ENCODE measurements at regions not wholly inside any gene's neighbourhood (a gene's known extent, or its start where the extent isn't known, plus 50 kb on each side); places are given as distances from the start of the nearest gene placed in this dataset.
"Not testable (repeated sequence)": the region's sequence is repeated elsewhere in the genome, so short reads cannot be mapped to it uniquely, and the experiment has no call there.

- Mint-ChIP-seq H3K27me3 (ENCODE audit: low read depth) (peaks cover 1% of the 10 kb centered on the region), H3K36me3 (ENCODE audit: insufficient read depth) (no peaks in the 10 kb centered on the region), H3K4me3 (no peak overlapping the region), H3K9me3 (no peaks in the 10 kb centered on the region), H3K4me1 (ENCODE audit: low read depth) (no peaks in the 10 kb centered on the region)
- ATAC-seq (no peak), DNase-seq (no peak)
Measured at GRCh38 chr1:90354704-90355103, 359.8 kb downstream of the ZNF326 start.

GRCh38 chr1:90351019-90351418 is 356.1 kb downstream of the ZNF326 start:
- Mint-ChIP-seq H3K4me1 (ENCODE audit: low read depth) (no peaks in the 10 kb centered on the region), H3K9me3 (peaks cover 11% of the 10 kb centered on the region)
- no peak for ATAC-seq

GRCh38 chr1:90349510-90349909 is 354.6 kb downstream of the ZNF326 start:
- Mint-ChIP-seq H3K9me3 (peaks cover 14% of the 10 kb centered on the region), H3K27me3 (ENCODE audit: low read depth) (no peaks in the 10 kb centered on the region)
- ATAC-seq = no peak

More at GRCh38 chr1:90351019-90351418, 356.1 kb downstream of the ZNF326 start:
- no peak overlapping the region for H3K4me3 Mint-ChIP-seq
- H3K27me3 Mint-ChIP-seq (ENCODE audit: low read depth) = peaks cover 1% of the 10 kb centered on the region
- no peaks in the 10 kb centered on the region for H3K36me3 Mint-ChIP-seq (ENCODE audit: insufficient read depth)
- DNase-seq = no peak

GRCh38 chr1:90348934-90349333 is 354.0 kb downstream of the ZNF326 start:
- no peaks in the 10 kb centered on the region for H3K27me3 Mint-ChIP-seq (ENCODE audit: low read depth)

More at GRCh38 chr1:90349510-90349909, 354.6 kb downstream of the ZNF326 start:
- no peaks in the 10 kb centered on the region for H3K4me1 Mint-ChIP-seq (ENCODE audit: low read depth)
- no peak overlapping the region for H3K4me3 Mint-ChIP-seq
- no peaks in the 10 kb centered on the region for H3K36me3 Mint-ChIP-seq (ENCODE audit: insufficient read depth)
- DNase-seq = no peak

GRCh38 chr1:90348459-90348858 is 353.5 kb downstream of the ZNF326 start:
- not testable (repeated sequence) for H3K4me3 Mint-ChIP-seq; H3K27me3 Mint-ChIP-seq (ENCODE audit: low read depth); ATAC-seq; DNase-seq; H3K36me3 Mint-ChIP-seq (ENCODE audit: insufficient read depth); H3K4me1 Mint-ChIP-seq (ENCODE audit: low read depth)
- peaks cover 14% of the 10 kb centered on the region for H3K9me3 Mint-ChIP-seq

More at GRCh38 chr1:90348934-90349333, 354.0 kb downstream of the ZNF326 start:
- Mint-ChIP-seq H3K9me3 (peaks cover 14% of the 10 kb centered on the region), H3K4me3 (no peak overlapping the region), H3K36me3 (ENCODE audit: insufficient read depth) (no peaks in the 10 kb centered on the region), H3K4me1 (ENCODE audit: low read depth) (no peaks in the 10 kb centered on the region)
- DNase-seq (no peak), ATAC-seq (no peak)

- Mint-ChIP-seq H3K4me1 (ENCODE audit: low read depth) (no peaks in the 10 kb centered on the region), H3K9me3 (peaks cover 14% of the 10 kb centered on the region), H3K36me3 (ENCODE audit: insufficient read depth) (no peaks in the 10 kb centered on the region), H3K27me3 (ENCODE audit: low read depth) (no peaks in the 10 kb centered on the region), H3K4me3 (no peak overlapping the region)
- DNase-seq = no peak
- no peak for ATAC-seq
Measured at GRCh38 chr1:90347366-90347765, 352.5 kb downstream of the ZNF326 start.

- ATAC-seq (no peak), DNase-seq (no peak)
- H3K27me3 Mint-ChIP-seq (ENCODE audit: low read depth) = no peaks in the 10 kb centered on the region
- no peaks in the 10 kb centered on the region for H3K4me1 Mint-ChIP-seq (ENCODE audit: low read depth)
- no peak overlapping the region for H3K4me3 Mint-ChIP-seq
- H3K36me3 Mint-ChIP-seq (ENCODE audit: insufficient read depth) = no peaks in the 10 kb centered on the region
- peaks cover 14% of the 10 kb centered on the region for H3K9me3 Mint-ChIP-seq
Measured at GRCh38 chr1:90346757-90347156, 351.8 kb downstream of the ZNF326 start.

GRCh38 chr1:90346349-90346748 is 351.4 kb downstream of the ZNF326 start:
- no peak for ATAC-seq
- peaks cover 14% of the 10 kb centered on the region for H3K9me3 Mint-ChIP-seq
- no peaks in the 10 kb centered on the region for H3K36me3 Mint-ChIP-seq (ENCODE audit: insufficient read depth)
- no peaks in the 10 kb centered on the region for H3K27me3 Mint-ChIP-seq (ENCODE audit: low read depth)
- H3K4me3 Mint-ChIP-seq = no peak overlapping the region
- no peak for DNase-seq
- H3K4me1 Mint-ChIP-seq (ENCODE audit: low read depth) = no peaks in the 10 kb centered on the region

- no peak overlapping the region for H3K4me3 Mint-ChIP-seq
- peaks cover 14% of the 10 kb centered on the region for H3K9me3 Mint-ChIP-seq
- ATAC-seq = no peak
- no peak for DNase-seq
- H3K27me3 Mint-ChIP-seq (ENCODE audit: low read depth) = no peaks in the 10 kb centered on the region
- H3K4me1 Mint-ChIP-seq (ENCODE audit: low read depth) = peaks cover 4% of the 10 kb centered on the region
- H3K36me3 Mint-ChIP-seq (ENCODE audit: insufficient read depth) = no peaks in the 10 kb centered on the region
Measured at GRCh38 chr1:90344963-90345730, 350.2 kb downstream of the ZNF326 start.

- H3K4me3 Mint-ChIP-seq = no peak overlapping the region
- DNase-seq (no peak), ATAC-seq (no peak)
- H3K36me3 Mint-ChIP-seq (ENCODE audit: insufficient read depth) = no peaks in the 10 kb centered on the region
- H3K9me3 Mint-ChIP-seq = peaks cover 3% of the 10 kb centered on the region
- peaks cover 8% of the 10 kb centered on the region for H3K4me1 Mint-ChIP-seq (ENCODE audit: low read depth)
- no peaks in the 10 kb centered on the region for H3K27me3 Mint-ChIP-seq (ENCODE audit: low read depth)
Measured at GRCh38 chr1:90341516-90341915, 346.6 kb downstream of the ZNF326 start.

- Mint-ChIP-seq H3K36me3 (ENCODE audit: insufficient read depth) (no peaks in the 10 kb centered on the region), H3K9me3 (peaks cover under 1% of the 10 kb centered on the region), H3K27me3 (ENCODE audit: low read depth) (no peaks in the 10 kb centered on the region), H3K4me1 (ENCODE audit: low read depth) (peaks cover 8% of the 10 kb centered on the region), H3K4me3 (no peak overlapping the region)
- DNase-seq = no peak
- no peak for ATAC-seq
Measured at GRCh38 chr1:90340606-90341005, 345.7 kb downstream of the ZNF326 start.

- DNase-seq = no peak
- Mint-ChIP-seq H3K9me3 (no peaks in the 10 kb centered on the region), H3K4me1 (ENCODE audit: low read depth) (peaks cover 8% of the 10 kb centered on the region), H3K27me3 (ENCODE audit: low read depth) (no peaks in the 10 kb centered on the region), H3K4me3 (no peak overlapping the region), H3K36me3 (ENCODE audit: insufficient read depth) (no peaks in the 10 kb centered on the region)
- ATAC-seq = no peak
Measured at GRCh38 chr1:90339811-90340210, 344.9 kb downstream of the ZNF326 start.

GRCh38 chr1:90336552-90337324 is 341.8 kb downstream of the ZNF326 start:
- Mint-ChIP-seq H3K27me3 (ENCODE audit: low read depth) (no peaks in the 10 kb centered on the region), H3K4me3 (no peak overlapping the region), H3K36me3 (ENCODE audit: insufficient read depth) (no peaks in the 10 kb centered on the region), H3K9me3 (no peaks in the 10 kb centered on the region), H3K4me1 (ENCODE audit: low read depth) (peaks cover 8% of the 10 kb centered on the region)
- DNase-seq (no peak), ATAC-seq (no peak)

GRCh38 chr1:90335558-90335957 is 340.6 kb downstream of the ZNF326 start:
- no peak for ATAC-seq
- no peak overlapping the region for H3K4me3 Mint-ChIP-seq
- H3K36me3 Mint-ChIP-seq (ENCODE audit: insufficient read depth) = no peaks in the 10 kb centered on the region
- peaks cover 7% of the 10 kb centered on the region for H3K4me1 Mint-ChIP-seq (ENCODE audit: low read depth)
- H3K27me3 Mint-ChIP-seq (ENCODE audit: low read depth) = no peaks in the 10 kb centered on the region
- no peaks in the 10 kb centered on the region for H3K9me3 Mint-ChIP-seq
- DNase-seq = no peak

GRCh38 chr1:90334137-90334536 is 339.2 kb downstream of the ZNF326 start:
- no peaks in the 10 kb centered on the region for H3K9me3 Mint-ChIP-seq
- no peaks in the 10 kb centered on the region for H3K4me1 Mint-ChIP-seq (ENCODE audit: low read depth)
- no peaks in the 10 kb centered on the region for H3K27me3 Mint-ChIP-seq (ENCODE audit: low read depth)
- ATAC-seq = no peak
- DNase-seq = no peak
- H3K4me3 Mint-ChIP-seq = no peak overlapping the region
- no peaks in the 10 kb centered on the region for H3K36me3 Mint-ChIP-seq (ENCODE audit: insufficient read depth)

All from activated T-cell treated with anti-CD3 and anti-CD28 coated beads, Interleukin-2, amount 50 U/mL, for 4 hours (primary cell).